ENCODE measurements at regions not wholly inside any gene's neighbourhood (a gene's known extent, or its start where the extent isn't known, plus 50 kb on each side); places are given as distances from the start of the nearest gene placed in this dataset.
A peak's percentile ranks its signal among the peaks of the same experiment; 100 is the strongest.
"Not testable (repeated sequence)": the region's sequence is repeated elsewhere in the genome, so short reads cannot be mapped to it uniquely, and the experiment has no call there.

DNA sequence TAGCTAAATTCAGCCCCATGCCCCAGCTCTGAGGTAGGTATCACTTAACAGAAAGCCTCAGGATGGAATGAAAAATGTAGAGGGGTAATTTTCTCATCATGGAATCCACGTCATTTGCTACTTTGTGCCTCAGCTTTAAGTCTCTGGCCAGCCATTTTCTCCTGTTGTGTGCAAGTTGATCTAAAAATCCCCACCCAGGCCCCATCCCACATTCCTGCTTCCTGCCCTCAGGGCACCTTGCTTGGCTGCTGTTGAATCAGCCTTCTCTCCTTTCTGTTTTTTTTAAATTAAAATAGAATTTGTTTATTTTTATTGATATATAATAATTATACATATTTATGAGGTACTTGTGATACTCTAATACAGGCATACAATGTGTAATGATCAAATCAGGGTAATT, 179.9 kb upstream of the TSHZ3 start:
- no peak for DNase-seq (ENCODE audit: low spot score)

- no peak for DNase-seq (ENCODE audit: low spot score)
Measured at GRCh38 chr19:31530781-31531180, 181.5 kb upstream of the TSHZ3 start.

GRCh38 chr19:31531326-31531725, 182.1 kb upstream of the TSHZ3 start:
- no peak for DNase-seq (ENCODE audit: low spot score)

- DNase-seq (ENCODE audit: low spot score), result no peak
Measured at GRCh38 chr19:31532034-31532433, 182.8 kb upstream of the TSHZ3 start.

- no peak for DNase-seq (ENCODE audit: low spot score)
Measured at GRCh38 chr19:31533114-31533513, 183.9 kb upstream of the TSHZ3 start.

GRCh38 chr19:31534231-31534630, 185.0 kb upstream of the TSHZ3 start:
- DNase-seq (ENCODE audit: low spot score), result no peak

DNA sequence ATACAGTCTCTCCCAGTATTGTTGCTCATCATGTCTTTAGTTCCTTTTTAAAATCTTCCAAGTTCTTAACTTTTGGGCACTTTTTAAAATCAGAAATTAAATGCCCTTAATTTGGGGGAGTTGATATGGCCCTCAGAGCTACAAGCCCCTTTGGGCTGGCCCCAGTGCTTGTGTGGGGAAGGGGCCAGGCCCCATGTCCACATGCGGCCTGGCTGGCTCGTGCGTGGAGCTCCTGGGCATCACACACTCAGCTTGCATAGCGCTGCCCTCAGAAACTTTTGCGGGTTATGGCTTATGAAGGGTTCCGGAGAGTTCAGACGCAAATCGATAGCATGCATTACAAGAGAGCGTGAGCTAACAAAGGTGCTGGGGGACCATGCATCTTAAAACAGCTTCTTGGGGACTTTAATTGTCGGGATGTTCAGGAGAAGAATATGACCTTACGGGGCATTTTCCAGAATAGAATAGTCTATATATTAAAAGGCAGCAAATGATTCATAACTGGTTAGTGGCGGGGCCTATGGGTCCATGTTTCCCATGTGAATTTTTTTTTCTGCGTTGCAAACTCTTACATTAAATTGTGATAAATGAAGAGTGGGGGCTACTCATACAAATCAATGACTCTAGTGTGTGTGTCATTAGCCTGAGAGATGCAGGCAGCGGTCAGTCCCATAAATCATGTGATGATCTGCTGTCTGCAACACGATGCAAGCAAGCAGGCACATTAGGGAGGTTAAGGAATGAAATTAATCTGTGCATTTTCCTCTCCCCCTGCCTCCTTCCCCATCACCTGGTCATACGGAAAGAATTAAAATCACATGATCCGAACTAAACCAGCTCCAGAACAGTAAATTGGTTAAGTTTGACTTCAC, 185.8 kb upstream of the TSHZ3 start:
- DNase-seq (ENCODE audit: low spot score), result no peak

GRCh38 chr19:31535691-31536460, 186.6 kb upstream of the TSHZ3 start:
- no peak for DNase-seq (ENCODE audit: low spot score)

- DNase-seq (ENCODE audit: low spot score), result no peak
Measured at GRCh38 chr19:31537136-31537535, 187.9 kb upstream of the TSHZ3 start.

DNA sequence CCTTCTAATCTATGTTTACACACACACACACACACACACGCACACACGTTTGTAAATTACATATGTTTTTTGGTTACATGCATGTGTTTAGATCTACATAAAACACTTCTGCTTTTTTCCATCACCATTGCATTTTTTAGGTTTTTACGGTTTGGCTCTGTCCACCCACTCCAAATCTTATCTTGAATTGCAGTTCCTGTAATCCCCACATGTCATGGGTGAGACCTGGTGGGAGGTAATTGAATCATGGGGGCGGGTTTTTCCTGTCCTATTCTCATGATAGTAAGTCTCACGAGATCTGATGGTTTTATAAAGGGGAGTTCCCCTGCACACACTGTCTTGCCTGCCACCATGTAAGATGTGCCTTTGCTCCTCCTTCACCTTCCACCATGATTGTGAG, 188.7 kb upstream of the TSHZ3 start:
- DNase-seq (ENCODE audit: low spot score), result not testable (repeated sequence)

- no peak for DNase-seq (ENCODE audit: low spot score)
Measured at GRCh38 chr19:31538879-31539278, 189.6 kb upstream of the TSHZ3 start.

GRCh38 chr19:31539386-31539785, 190.2 kb upstream of the TSHZ3 start:
- no peak for DNase-seq (ENCODE audit: low spot score)

GRCh38 chr19:31541396-31541795, 192.2 kb upstream of the TSHZ3 start:
- DNase-seq (ENCODE audit: low spot score), result no peak

GRCh38 chr19:31543456-31543855, 194.2 kb upstream of the TSHZ3 start:
- no peak for DNase-seq (ENCODE audit: low spot score)

GRCh38 chr19:31545777-31546176, 196.5 kb upstream of the TSHZ3 start:
- DNase-seq (ENCODE audit: low spot score), result no peak

GRCh38 chr19:31546205-31546960, 197.1 kb upstream of the TSHZ3 start:
- peak; percentile 16 for DNase-seq (ENCODE audit: low spot score)

DNA sequence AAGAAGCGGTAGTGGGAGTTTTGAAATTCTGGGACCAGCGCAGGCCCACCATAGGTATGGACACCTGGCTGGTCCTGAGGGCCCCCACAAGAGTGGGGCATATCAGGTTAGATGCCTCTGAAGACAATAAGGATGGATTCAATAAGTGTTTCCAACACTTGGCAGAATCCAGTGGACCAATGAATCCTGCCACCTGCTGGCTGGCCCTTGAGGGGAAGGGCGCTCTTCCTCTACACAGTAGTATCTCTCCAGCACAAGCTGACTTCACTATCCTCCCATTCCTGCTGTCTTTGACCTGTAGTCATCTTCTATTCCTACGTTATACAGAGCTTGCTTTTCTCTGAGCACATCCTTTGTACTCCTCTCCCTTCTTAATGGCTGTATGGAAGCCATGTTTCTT, 199.7 kb upstream of the TSHZ3 start:
- no peak for DNase-seq (ENCODE audit: low spot score)

- DNase-seq (ENCODE audit: low spot score), result no peak
Measured at GRCh38 chr19:31553112-31553845, 204.0 kb upstream of the TSHZ3 start.

DNA sequence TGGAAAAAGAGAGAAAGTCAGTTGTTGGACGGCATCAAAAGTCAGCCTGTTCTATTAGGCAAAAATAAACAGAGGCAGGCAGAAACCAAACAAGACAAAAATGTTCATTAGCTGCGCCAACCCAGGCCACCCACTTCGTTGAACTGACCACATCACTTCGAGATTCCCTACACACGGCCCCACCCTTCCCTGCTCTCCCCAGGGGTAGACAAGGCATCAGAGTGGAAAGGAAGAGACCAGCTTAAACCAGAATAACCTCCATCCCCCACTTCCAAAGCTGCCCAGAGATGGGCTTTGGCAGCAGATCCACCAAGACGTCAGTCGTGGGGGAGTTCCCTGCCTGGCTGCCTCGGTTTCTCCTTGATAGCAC, 204.6 kb upstream of the TSHZ3 start:
- no peak for DNase-seq (ENCODE audit: low spot score)

GRCh38 chr19:31554360-31554759, 205.1 kb upstream of the TSHZ3 start:
- DNase-seq (ENCODE audit: low spot score), result no peak

DNA sequence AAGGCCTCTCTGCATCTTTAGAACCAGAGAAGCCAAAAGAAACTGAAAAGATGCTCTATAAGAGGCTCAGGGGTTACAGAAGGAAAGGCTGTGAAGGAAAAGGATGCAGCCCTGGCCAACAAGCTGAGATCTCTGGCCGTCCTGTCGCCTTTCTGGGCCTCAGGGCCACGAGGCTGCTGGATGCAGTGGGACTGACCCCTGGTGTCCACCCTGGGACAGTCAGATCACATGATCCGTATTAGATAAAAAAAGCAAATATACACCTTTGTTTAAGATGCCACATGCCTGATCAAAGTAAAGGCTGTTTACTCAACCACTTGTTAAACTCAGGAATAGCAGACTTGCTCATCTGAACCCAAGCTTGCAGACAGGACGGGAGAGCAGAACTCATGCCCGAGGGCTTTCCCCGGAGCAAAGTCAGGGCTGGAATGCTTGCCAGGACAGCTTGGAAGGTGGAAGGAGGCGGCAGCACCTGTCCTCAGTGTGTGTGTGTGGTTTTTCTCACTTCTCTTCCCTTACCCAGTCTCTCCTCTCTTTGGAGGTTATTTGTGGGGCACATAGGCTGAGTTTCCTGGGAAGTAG, 206.5 kb upstream of the TSHZ3 start:
- no peak for DNase-seq (ENCODE audit: low spot score)

DNA sequence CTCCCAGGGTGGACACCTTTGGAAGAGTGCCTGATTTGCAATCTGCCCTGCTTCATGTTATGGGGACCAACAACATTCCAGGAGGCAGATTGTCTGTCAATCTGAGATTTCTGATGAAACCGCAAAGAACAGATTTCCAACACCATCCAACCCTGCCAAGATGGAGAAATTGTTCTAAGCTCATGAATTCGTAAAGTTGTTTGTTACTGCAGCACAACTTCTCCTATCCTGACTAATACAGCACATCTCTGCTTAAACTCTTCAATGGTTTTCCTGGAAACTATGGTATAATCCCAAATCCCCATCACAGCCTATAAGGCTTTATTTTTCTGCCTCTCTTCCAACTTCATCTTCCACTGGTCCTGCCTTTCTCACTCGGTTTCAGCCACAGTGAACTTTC, 210.3 kb upstream of the TSHZ3 start:
- DNase-seq (ENCODE audit: low spot score), result no peak
